H4 (cell line): ENCODE measurements at regions not wholly inside any gene's neighbourhood (a gene's known extent, or its start where the extent isn't known, plus 50 kb on each side); places are given as distances from the start of the nearest gene placed in this dataset.
A peak's percentile ranks its signal among the peaks of the same experiment; 100 is the strongest.

ENCODE experiments used
- DNase-seq: peaks from one replicate; pipeline ENCODE4 v3.0.0-alpha.2; 2015; ENCODE audit warnings: low spot score

DNA sequence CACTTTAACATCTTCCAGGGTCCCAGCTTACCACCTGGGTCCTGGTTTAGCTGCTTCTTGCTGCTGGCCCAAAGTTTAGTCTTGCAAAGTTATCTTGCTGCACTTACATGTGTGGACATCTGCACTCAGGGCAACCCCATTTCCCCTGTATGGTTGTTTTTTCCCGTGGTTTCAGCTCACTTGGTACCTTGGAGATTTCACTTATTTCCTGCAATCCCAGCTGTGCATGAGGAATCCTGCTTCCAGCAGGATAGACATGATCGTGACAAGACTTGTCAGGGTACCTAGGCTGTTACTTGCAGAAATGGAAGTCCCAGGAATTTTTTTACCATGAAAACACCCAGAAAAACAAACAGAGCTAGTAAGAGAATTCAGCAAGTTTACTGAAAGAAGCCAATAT, 95.9 kb upstream of the LEP start:
- DNase-seq, result no peak

DNA sequence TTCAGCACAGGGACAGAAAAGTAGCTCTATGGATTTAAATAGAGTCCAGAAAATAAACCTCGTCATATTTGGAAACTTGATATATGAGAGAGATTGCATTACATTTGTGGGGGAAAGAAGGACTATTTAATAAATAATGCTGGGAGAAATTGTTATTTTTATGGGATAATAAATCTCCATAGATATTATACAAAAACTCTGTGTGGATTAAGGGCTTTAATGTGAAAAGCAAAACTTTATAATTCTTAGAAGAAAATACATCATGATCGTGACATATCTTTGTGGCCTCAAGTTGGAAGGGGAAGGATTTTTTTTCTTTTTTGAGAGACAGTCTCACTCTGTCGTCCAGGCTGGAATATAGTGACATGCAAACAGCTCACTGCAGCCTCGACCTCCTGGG, 95.0 kb upstream of the LEP start:
- no peak for DNase-seq

DNA sequence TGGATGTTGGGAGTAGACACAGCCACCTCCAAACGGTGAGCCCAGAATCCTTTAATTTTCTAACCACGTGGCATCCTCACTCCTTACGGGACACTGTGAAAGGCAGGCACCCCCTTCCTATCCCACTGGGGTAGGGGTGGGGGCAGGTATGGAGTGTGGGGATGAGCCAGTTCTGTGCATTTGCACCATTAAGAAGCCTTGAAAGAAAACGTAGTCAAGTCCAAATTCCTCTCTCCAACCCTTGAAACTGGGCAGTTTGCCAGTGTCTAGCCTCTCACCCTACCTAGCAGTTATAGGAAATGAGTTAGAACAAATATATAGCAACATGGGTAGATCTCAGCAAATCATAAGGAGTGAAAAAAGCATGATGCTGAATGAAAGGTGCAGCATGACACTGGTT, 92.4 kb upstream of the LEP start:
- no peak for DNase-seq

DNA sequence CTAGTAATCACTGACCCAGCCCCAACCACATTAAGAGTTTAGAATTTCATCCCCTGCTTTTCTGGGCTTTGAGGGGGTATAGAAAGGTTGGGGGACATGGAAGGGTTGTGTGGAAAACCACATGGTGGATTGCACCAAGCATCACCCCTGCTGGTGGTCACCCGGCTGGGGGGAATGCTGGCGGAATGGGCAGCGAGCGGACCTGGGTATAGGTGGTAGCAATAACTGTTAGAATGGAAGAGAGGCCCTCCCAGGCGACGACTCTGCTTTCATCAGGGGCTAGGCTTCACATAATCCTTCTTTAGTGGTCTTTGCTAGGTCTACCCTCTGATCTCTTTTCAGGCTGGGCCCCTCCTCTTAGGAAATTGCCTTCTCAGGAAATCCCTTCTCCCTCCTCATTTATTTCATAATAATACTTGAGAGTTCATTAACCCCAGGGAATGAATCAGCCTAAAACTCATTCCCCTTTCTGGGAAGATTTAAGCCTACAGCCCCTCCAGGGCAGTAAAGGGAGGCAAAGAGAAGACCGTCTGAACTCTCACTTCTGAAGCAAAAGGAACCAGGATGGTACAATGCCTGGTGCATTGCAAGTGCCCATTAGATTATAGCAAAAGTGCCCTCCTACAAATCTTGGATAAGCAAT, 90.7 kb upstream of the LEP start:
- DNase-seq, result no peak

DNA sequence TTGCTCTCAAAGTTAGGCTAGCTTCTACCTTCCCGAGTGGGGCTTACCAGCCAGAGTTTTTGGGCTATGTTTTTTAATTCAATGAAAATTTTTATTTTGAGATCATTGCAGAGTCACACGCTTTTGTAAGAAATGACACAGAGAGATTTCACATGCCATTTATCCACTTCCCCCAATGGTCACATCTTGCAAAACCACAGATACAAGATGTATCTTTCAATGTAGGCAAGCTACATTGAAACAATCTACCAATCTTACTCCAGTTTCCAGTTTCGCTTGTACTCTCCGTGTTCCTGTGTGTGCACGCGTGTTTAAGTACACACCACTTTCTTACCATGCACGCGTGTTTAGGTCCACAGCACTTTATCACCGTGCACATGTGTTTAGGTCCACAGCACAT, 89.4 kb upstream of the LEP start:
- DNase-seq, result no peak

DNA sequence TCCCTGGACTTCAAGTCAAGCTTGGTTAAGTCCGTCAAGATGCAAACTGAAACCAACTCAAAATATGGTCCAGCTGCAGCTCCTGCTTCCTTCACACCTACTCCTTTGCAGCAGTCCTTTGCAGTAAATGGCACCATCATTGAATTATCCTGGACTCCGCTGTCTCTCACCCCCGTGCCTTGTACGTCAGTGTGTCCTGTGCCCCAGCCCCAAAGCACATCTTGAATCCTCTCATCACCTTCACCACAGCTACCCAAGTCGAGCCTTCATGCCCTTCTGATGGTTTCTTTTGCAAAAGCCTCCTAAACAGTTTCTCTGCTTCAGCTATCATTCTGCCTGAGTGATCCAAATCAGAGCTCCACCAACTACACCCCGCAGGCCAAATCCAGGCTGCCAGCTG, 88.4 kb upstream of the LEP start:
- no peak for DNase-seq

DNA sequence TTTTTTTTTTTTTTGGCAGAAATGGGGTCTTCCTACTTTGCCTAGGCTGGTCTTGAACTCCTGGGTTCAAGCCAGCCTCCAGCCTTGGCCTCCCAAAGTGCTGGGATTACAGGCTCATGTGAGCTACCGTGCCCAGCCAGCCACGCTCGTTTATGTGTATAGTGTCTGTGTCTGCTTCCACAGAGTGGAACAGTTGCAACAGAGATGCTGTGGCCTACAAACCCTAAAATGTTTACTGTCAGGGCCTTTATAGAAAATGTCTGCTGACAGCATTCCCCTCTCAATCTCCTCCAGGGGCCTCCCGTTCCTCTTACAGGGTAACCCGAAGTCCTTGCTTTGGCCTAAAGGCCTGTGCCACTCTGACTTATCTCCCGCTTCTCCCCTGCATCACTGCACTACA, 87.6 kb upstream of the LEP start:
- DNase-seq, result no peak

DNA sequence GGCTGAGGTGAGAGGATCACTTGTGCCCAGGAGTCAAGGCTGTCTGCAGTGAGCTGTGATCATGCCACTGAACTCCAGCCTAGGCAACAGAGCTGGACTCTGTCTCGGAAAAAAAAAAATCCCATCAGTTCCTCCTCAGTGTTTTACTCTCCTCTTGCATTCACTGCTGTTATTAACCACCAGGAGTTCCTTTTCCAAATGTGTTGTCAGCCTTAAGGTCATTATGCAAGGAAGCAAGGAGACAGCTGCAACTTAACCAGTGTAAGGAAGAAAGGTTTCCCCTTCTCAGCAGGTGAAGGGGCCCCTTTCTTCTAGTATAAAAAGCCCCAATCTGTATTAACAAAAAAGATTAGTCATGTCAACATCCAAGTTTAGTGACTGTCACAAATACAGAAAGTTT, 86.6 kb upstream of the LEP start:
- no peak for DNase-seq

DNA sequence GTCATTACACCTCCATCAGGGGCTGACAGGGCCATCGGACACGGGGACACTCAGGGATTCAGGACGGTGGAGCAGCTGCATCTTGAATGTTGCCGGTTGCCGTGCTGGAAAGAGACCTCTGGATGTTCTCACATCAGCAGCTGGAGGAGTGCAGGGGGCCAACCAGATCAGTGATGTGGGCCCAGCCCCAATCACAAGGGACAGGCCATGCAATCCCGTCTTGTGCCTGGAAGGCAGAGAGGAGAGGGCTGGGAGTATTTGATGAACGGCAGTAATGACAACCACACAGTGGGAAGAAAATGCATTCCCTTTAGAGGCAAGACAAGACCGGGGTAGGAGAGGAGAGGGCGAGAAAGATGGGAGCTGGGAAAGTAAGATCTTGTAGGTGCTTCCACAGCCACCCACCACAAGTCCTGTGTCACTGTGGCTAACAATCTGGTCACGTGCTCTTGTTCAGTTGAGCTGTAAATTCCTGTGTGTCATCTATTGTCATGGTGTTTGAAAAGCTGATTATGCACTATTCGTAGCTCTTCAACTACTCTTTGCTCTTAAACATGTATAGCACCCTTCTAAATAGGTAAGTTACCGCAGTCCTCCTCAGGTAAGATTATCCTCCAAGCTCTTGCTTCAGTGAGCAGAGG, 85.9 kb upstream of the LEP start:
- no peak for DNase-seq

DNA sequence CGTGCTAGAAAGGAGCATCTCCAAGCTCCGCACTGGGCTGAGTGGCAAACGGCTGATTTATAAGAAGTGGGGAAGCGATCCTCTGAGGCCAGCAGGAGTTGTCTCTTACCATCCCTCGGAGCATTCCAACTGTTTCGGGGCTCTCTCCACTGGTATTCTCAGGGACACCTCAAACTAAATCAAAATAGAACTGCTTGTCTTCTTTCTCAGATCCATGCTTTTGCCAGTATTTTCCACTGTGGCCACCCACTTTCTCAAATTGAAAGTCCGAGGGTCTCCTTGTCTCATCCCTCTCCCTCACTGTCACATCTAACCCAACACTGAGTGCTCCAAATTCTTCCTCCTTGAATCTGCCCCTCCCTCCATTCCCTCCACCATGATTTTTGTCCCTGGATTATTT, 83.2 kb upstream of the LEP start:
- DNase-seq, result no peak

DNA sequence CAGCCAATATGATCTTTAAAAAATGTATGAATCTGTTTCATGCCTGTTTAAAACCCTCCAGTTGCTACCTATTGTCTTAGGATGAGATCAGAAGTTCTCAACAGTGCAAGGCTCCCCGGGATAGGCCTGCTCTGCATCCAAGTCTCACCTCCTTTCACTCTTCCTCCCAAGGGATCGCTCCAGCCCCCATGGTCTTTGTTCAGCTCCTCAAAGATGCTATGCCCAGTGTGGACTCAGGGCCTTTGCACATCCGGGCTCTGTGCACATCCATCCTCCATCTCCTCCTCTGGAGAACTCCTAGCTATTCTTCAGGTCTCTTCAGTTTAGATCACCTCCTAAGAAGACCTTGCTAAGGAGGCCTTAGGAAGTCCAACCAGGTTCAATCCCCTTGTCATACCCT, 82.7 kb upstream of the LEP start:
- DNase-seq, result no peak

DNA sequence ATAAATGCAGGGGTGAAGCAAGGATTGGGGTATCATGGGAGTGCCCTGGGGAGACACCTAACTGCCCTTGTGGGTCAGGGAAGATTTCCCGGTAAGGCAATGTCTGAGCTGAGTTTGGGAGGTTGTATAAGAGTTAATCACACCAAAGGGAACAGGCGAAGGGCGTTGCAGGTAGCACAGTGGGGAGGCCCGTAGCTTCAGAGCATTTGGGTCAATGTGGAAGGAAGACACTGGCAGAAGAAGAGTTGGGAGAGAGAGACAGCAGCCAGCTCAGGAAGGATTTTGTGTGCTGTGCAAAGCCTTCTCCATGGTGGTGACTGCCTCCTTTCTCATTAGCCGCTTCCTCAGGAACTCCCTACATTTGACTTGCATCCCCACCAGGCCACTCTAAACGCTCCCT, 80.8 kb upstream of the LEP start:
- no peak for DNase-seq

DNA sequence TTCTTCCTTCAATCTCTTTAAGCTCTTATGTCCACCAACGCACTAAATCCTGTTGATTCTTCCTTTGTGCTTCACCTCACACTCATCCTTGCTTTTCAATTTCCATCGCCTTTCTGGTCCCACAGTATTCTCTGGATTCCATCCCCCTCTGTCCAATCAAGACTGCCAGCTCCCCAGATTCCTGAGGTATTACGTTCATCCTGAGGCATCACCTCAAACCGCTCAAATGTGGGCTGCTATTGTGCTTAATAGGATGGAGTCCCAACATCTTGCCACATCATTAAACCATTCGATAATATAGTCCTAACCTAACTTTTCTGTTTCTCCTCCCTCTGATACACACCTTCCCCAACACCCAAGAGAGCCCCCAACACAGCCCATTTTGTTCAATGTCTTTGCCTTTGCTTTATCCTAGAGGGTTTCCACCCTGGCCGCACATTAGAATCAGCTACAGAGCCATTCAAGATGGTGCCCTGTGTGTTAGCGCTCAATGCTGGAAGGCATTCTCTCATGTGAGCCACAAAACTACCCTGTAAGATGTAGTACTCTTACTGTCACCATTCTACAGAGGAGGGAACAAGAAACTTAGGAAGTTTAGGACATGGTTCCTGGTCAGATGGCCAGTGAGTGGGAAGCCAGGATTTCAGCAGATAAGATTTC, 79.5 kb upstream of the LEP start:
- DNase-seq, result peak; percentile 44

DNA sequence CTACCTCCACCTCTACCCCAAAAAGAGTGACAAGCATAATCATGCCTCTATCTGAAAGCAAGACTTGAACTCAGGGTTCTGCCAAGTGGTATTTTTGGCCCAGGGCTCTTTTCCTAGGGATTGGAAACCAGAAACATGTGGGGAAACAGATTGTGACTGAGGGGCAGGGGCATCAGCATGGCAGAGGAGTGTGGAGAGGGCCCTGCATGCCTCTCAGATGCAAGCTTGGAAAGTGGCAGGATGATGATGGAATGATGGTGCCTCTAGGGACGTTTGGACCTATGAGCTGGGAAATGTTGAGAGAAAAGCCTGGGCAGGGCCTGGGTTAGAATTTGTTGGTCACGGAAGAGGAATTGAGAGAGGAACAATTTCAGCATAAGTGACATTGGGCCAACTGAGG, 78.4 kb upstream of the LEP start:
- no peak for DNase-seq

DNA sequence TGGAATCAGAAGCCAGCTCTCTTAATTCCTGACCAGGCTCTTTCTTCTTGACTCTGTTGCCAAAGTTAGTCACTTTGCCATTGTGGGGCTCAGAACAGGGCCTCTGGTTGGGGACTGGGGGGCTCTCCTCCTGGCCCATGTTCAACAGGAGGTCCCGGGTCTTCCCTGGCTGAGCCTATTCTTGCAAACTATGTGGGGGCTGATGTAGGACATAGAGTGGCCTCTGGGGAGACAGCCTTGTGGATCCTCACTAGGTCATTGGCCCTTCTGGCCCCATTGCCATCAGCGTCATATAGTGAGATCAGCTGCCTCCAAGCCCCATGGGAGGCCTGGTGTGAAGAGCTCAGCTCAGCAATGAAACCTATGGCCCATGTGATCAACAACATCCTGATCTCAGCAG, 77.6 kb upstream of the LEP start:
- DNase-seq, result no peak

DNA sequence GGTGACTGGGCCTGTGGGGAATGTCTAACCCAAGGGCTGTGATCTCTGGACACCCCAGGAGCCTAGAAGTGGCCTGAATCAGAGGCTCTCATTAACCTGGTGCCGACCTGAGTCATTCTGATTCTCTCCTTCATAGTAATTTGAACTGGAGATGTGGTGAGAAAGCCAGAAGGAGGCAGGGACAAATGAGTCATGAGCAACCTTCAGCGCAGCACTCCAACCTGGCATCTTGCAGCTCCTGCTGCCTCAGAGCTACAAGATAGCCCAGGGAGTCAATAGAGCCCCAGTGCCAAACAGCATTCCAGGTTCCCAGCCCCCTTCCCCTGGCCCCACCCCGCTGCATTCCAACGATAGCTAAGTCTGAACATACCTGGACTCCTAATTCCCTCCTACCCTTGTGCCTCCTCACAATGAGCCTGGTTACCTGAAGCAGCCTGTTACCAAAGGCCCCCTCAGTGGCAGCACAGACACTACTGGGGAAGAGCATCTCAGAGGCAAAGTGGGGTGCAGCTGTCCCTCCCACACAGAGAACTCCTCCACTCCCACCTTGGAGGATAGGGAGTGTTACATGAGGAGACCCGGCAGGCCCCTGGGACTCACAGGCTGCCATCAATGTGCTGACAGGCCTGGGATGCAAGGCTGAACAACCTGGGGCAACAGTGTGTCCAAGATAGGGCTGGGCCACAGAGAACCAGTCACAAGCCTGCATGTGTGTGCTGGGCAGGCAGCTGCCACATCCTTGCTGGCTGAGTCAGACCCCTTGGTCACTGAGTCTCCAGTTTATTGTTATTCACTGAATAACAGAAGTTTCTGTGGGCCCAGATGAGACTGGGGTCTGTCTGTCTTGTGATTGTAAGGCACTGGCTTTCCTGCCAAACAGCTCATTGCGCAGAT, 76.8 kb upstream of the LEP start:
- peak; percentile 87 for DNase-seq

DNA sequence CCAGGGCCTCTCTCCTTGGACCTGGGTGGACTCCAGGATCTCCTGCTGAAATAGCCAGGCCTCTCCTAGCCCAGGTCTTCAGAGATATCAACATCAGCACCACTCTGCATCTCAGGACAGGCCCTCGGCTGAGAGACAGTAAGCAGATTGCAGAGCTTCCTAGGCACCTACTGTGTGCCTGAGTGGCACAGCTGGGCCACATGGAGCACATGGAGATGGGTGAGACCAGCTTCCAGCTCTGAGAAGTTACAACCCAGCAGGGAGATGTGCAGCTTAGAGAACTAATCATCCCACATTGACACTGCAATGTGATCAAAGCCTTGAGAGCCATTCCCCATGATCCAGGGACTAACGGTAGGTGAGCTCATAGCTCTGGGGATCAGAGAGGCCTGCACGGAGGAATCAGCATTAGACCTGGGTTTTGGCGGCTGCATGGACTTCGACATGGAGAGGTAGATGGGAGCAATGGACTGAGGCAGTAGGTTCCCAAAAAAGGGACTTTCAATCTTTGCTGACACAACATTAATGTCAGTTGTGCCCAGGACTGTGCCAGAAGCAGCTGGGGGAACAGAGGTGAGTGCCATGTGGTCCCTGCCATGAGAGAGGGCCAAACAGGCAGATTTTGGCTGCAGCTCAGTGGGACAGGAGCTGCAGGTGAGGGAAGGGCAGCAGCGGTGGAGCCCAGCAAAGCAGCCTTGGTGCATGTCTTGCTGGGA, 76.0 kb upstream of the LEP start:
- DNase-seq, result no peak

DNA sequence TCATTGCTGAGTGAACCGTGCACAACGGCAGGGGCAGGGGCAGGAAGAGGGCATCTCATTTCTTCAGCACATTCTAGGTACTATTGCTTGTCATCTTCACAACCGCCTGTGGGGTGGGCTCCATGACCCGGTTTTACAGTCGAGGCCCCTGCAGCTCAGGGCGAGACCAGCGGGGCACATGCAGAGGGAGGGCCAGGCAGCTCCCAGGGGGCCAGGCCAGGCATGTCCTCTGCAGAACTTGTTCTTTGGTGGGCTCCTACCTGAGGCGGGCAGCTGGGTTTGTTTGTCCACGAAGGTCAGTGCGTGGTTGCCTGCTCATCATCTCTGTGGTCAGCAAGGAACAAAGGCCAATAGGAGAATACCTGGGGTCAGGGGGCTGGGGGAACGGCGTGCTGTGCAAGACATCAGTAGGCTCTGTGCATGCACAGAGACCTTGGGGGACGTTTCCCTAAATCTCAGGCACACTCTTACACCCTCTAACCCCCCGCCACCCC, 75.1 kb upstream of the LEP start:
- no peak for DNase-seq

DNA sequence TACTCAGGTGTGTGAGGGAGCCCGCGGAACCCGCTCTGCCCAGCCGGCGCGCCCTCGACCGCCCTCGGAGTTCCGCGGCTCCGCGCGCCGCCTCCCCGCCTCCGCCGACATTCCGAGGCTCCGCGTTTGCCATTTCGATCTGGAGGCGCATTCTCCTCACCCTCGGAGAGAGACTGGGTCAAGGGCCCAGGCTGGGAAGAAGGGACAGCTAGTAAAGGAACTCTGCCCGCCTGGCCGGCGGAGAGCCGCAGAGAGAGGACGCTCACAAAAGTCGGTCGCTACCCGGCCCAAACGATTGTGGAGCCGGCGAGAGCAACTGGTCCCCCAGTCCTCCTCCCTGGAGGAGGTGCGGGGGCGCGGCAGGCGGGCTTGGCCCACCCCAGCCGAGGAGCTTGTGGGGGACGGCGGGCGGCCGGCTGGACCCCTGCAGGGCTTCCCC, 74.5 kb upstream of the LEP start:
- DNase-seq, result no peak

DNA sequence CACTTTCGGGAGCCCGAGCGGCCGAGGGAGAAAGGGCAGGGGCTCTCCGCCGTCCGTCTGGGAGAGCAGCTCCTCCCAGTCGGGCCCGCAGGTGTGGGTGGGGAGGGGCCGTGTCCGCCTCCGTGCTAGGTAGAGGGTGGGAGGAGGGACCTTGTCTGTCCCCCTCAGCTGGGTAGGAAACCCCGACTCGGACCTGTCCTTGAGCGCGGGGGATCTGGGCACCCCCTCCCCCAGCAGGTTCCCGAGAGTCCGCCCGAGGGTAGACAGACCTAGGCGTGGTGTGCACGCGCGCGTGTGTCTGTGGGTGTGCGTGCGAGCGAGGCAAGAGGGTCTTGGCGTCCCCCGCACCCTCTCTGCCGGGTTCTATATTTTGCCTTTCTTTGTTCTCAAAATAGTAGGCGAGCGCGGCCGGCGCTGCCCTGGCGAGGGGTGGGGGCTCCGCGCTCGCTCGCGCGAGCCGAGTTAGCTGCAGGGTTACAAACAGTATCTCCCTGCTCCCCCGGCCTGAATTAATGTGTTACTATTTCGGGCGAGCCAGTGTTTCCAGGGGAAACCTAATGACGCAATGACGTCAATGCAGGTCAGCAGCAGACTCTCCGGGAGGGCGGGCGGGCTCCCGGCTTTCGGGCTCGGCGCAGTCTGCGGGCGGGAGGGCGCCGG, 73.9 kb upstream of the LEP start:
- DNase-seq, result peak; percentile 80
